Endodermal cell (in vitro differentiated cells): ENCODE measurements at regions not wholly inside any gene's neighbourhood (a gene's known extent, or its start where the extent isn't known, plus 50 kb on each side); places are given as distances from the start of the nearest gene placed in this dataset.
"Not testable (repeated sequence)": the region's sequence is repeated elsewhere in the genome, so short reads cannot be mapped to it uniquely, and the experiment has no call there.

Source experiments
- DNase-seq: peaks from one replicate; pipeline ENCODE4 v3.0.0-alpha.2; 2017
- H3K27ac ChIP-seq: 2 replicates; pipeline ENCODE4 v1.5.1; 2013; ENCODE audit warnings: mild to moderate bottlenecking, low read depth, low read length, moderate library complexity
- H3K27me3 ChIP-seq: 2 replicates; pipeline ENCODE4 v1.6.1; 2013; ENCODE audit warnings: mild to moderate bottlenecking, low read length, moderate library complexity; ENCODE audit not compliant: insufficient read depth, control insufficient read depth, poor library complexity, severe bottlenecking
- H3K36me3 ChIP-seq: 2 replicates; pipeline ENCODE4 v1.7.0; 2013; ENCODE audit warnings: mild to moderate bottlenecking, low read length, moderate library complexity; ENCODE audit not compliant: control insufficient read depth, insufficient read depth
- H3K4me1 ChIP-seq: one replicate; pipeline ENCODE4 v1.7.0; 2013; ENCODE audit warnings: low read length; ENCODE audit not compliant: control insufficient read depth, insufficient read depth
- H3K4me3 ChIP-seq: 2 replicates; pipeline ENCODE4 v1.5.1; 2013; ENCODE audit warnings: mild to moderate bottlenecking, low read length, moderate library complexity
- H3K9ac ChIP-seq: 2 replicates; pipeline ENCODE4 v1.6.1; 2013; ENCODE audit warnings: mild to moderate bottlenecking, low read length, moderate library complexity; ENCODE audit not compliant: poor library complexity, severe bottlenecking; ENCODE audit errors: extremely low read depth
- H3K9me3 ChIP-seq: 2 replicates; pipeline ENCODE4 v1.6.1; 2013; ENCODE audit warnings: mild to moderate bottlenecking, low read length, moderate library complexity; ENCODE audit not compliant: control insufficient read depth
- H3K27ac Mint-ChIP-seq: 2 replicates; pipeline ENCODE4 v1.8.0; 2020; ENCODE audit warnings: mixed read lengths
- H3K27me3 Mint-ChIP-seq: 2 replicates; pipeline ENCODE4 v1.8.0; 2021; ENCODE audit warnings: mild to moderate bottlenecking, mixed read lengths; ENCODE audit not compliant: insufficient read depth
- H3K36me3 Mint-ChIP-seq: 2 replicates; pipeline ENCODE4 v1.8.0; 2020; ENCODE audit warnings: low read depth, mixed read lengths
- H3K4me1 Mint-ChIP-seq: 2 replicates; pipeline ENCODE4 v1.8.0; 2020; ENCODE audit warnings: mixed read lengths
- H3K4me3 Mint-ChIP-seq: 2 replicates; pipeline ENCODE4 v1.8.0; 2020; ENCODE audit warnings: mild to moderate bottlenecking, moderate library complexity, mixed read lengths
- H3K9me3 Mint-ChIP-seq: 2 replicates; pipeline ENCODE4 v1.8.0; 2020; ENCODE audit warnings: mild to moderate bottlenecking, mixed read lengths
- WGBS, 2 experiments: methylation state at CpG; one replicate each; pipeline versions ENCODE4 v1.1.5 to v1.1.7; 2013; ENCODE audit warnings: missing lambda C conversion rate in 2 of 2, mixed read lengths in 1 of 2; ENCODE audit not compliant: insufficient coverage in 1 of 2, insufficient read length in 1 of 2; 5-methylcytosine and 5-hydroxymethylcytosine counted together
- TF ChIP-seq, protein P1 (sequence below): fragments of 200-600 bp; sonication (generic); conservative IDR thresholded peaks from 2 replicates; pipeline ENCODE4 v1.5.0; 2021; ENCODE audit warnings: antibody characterized with exemption, mild to moderate bottlenecking

- TF ChIP-seq, protein P1, sequence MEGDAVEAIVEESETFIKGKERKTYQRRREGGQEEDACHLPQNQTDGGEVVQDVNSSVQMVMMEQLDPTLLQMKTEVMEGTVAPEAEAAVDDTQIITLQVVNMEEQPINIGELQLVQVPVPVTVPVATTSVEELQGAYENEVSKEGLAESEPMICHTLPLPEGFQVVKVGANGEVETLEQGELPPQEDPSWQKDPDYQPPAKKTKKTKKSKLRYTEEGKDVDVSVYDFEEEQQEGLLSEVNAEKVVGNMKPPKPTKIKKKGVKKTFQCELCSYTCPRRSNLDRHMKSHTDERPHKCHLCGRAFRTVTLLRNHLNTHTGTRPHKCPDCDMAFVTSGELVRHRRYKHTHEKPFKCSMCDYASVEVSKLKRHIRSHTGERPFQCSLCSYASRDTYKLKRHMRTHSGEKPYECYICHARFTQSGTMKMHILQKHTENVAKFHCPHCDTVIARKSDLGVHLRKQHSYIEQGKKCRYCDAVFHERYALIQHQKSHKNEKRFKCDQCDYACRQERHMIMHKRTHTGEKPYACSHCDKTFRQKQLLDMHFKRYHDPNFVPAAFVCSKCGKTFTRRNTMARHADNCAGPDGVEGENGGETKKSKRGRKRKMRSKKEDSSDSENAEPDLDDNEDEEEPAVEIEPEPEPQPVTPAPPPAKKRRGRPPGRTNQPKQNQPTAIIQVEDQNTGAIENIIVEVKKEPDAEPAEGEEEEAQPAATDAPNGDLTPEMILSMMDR: no peak
- H3K4me1 ChIP-seq: no peaks in the 10 kb centered on the region
- no peak overlapping the region for H3K27ac ChIP-seq
- 81 to 83% methylated on average over 2 of the region's 2 CpGs for WGBS, 2 experiments
- DNase-seq: no peak
- H3K9ac ChIP-seq: no peak overlapping the region
- Mint-ChIP-seq H3K9me3 (no peaks in the 10 kb centered on the region), H3K27me3 (no peaks in the 10 kb centered on the region), H3K4me3 (no peak overlapping the region), H3K4me1 (no peaks in the 10 kb centered on the region), H3K36me3 (no peaks in the 10 kb centered on the region), H3K27ac (no peak overlapping the region)
- H3K36me3 ChIP-seq: no peaks in the 10 kb centered on the region
- H3K9me3 ChIP-seq: no peaks in the 10 kb centered on the region
- no peak overlapping the region for H3K4me3 ChIP-seq
- no peaks in the 10 kb centered on the region for H3K27me3 ChIP-seq
Observed at GRCh38 chr15:38769492-38769891, 204.9 kb upstream of the RASGRP1 start.

GRCh38 chr15:38774076-38774475 is 209.5 kb upstream of the RASGRP1 start:
- H3K27ac Mint-ChIP-seq, H3K9me3 ChIP-seq, H3K9ac ChIP-seq, H3K9me3 Mint-ChIP-seq, H3K4me1 ChIP-seq, H3K4me1 Mint-ChIP-seq, H3K27me3 ChIP-seq, H3K4me3 ChIP-seq, H3K27me3 Mint-ChIP-seq, H3K36me3 ChIP-seq, H3K27ac ChIP-seq, H3K4me3 Mint-ChIP-seq, DNase-seq, H3K36me3 Mint-ChIP-seq: not testable (repeated sequence)
- WGBS, 2 experiments: 88 to 100% methylated on average over 2 of the region's 2 CpGs

GRCh38 chr15:38781196-38781595 is 216.6 kb upstream of the RASGRP1 start:
- DNase-seq: no peak
- TF ChIP-seq, protein P1: no peak
- Mint-ChIP-seq H3K27ac (no peak overlapping the region), H3K36me3 (no peaks in the 10 kb centered on the region), H3K4me1 (no peaks in the 10 kb centered on the region), H3K9me3 (peaks cover 7% of the 10 kb centered on the region), H3K27me3 (peaks cover 2% of the 10 kb centered on the region), H3K4me3 (no peak overlapping the region)
- H3K4me1 ChIP-seq: no peaks in the 10 kb centered on the region
- no peak overlapping the region for H3K4me3 ChIP-seq
- no peaks in the 10 kb centered on the region for H3K36me3 ChIP-seq
- no peak overlapping the region for H3K9ac ChIP-seq
- H3K9me3 ChIP-seq: no peaks in the 10 kb centered on the region
- WGBS, 2 experiments: 88 to 100% methylated on average over 2 of the region's 2 CpGs
- no peaks in the 10 kb centered on the region for H3K27me3 ChIP-seq
- H3K27ac ChIP-seq: no peak overlapping the region

- H3K4me1 ChIP-seq: no peaks in the 10 kb centered on the region
- no peaks in the 10 kb centered on the region for H3K27me3 ChIP-seq
- H3K36me3 Mint-ChIP-seq: no peaks in the 10 kb centered on the region
- H3K9ac ChIP-seq: no peak overlapping the region
- no peak for DNase-seq
- WGBS, 2 experiments: 88 to 94% methylated on average over 1 of the region's 1 CpG
- TF ChIP-seq, protein P1: no peak
- H3K27ac ChIP-seq: no peak overlapping the region
- H3K9me3 Mint-ChIP-seq: peaks cover 7% of the 10 kb centered on the region
- H3K4me3 ChIP-seq: no peak overlapping the region
- no peaks in the 10 kb centered on the region for H3K9me3 ChIP-seq
- no peak overlapping the region for H3K27ac Mint-ChIP-seq
- H3K4me3 Mint-ChIP-seq: no peak overlapping the region
- no peaks in the 10 kb centered on the region for H3K36me3 ChIP-seq
- peaks cover 2% of the 10 kb centered on the region for H3K27me3 Mint-ChIP-seq
- H3K4me1 Mint-ChIP-seq: no peaks in the 10 kb centered on the region
Observed at GRCh38 chr15:38782156-38782555, 217.5 kb upstream of the RASGRP1 start.
